ENCODE measurements at regions not wholly inside any gene's neighbourhood (a gene's known extent, or its start where the extent isn't known, plus 50 kb on each side); places are given as distances from the start of the nearest gene placed in this dataset.
"Not testable (repeated sequence)": the region's sequence is repeated elsewhere in the genome, so short reads cannot be mapped to it uniquely, and the experiment has no call there.

GRCh38 chr7:85392789-85393188, 205.9 kb upstream of the SEMA3D start:
- DNase-seq: no peak

GRCh38 chr7:85392326-85392725, 205.5 kb upstream of the SEMA3D start:
- no peak for DNase-seq

- DNase-seq: no peak
These were observed 199.6 kb upstream of the SEMA3D start for GRCh38 chr7:85386460-85386859.

GRCh38 chr7:85384392-85384791, 197.5 kb upstream of the SEMA3D start:
- DNase-seq: no peak

GRCh38 chr7:85381212-85381611, 194.4 kb upstream of the SEMA3D start:
- DNase-seq: no peak

- no peak for DNase-seq
These were observed 189.7 kb upstream of the SEMA3D start for GRCh38 chr7:85376589-85376988.

- no peak for DNase-seq
These were observed 170.1 kb upstream of the SEMA3D start for GRCh38 chr7:85356916-85357315.

GRCh38 chr7:85343484-85343883, 156.6 kb upstream of the SEMA3D start:
- DNase-seq: no peak

GRCh38 chr7:85342781-85343180, 155.9 kb upstream of the SEMA3D start:
- DNase-seq: no peak

GRCh38 chr7:85341973-85342372, 155.1 kb upstream of the SEMA3D start:
- DNase-seq: no peak

- no peak for DNase-seq
These were observed 154.3 kb upstream of the SEMA3D start for GRCh38 chr7:85341121-85341520.

GRCh38 chr7:85336086-85336485, 149.2 kb upstream of the SEMA3D start:
- DNase-seq: no peak

GRCh38 chr7:85335113-85335512, 148.3 kb upstream of the SEMA3D start:
- not testable (repeated sequence) for DNase-seq

- DNase-seq: no peak
These were observed 141.7 kb upstream of the SEMA3D start for GRCh38 chr7:85328456-85328998.

GRCh38 chr7:85324145-85324799, 137.4 kb upstream of the SEMA3D start:
- no peak for DNase-seq

- no peak for DNase-seq
These were observed 135.4 kb upstream of the SEMA3D start for GRCh38 chr7:85322252-85322651.

- DNase-seq: no peak
These were observed 134.0 kb upstream of the SEMA3D start for GRCh38 chr7:85320699-85321476.

- DNase-seq: no peak
These were observed 129.6 kb upstream of the SEMA3D start for GRCh38 chr7:85316489-85316888.

GRCh38 chr7:85310301-85310700, 123.4 kb upstream of the SEMA3D start:
- DNase-seq: no peak

- DNase-seq: no peak
These were observed 119.3 kb upstream of the SEMA3D start for GRCh38 chr7:85306115-85306514.

GRCh38 chr7:85294176-85294575, 107.3 kb upstream of the SEMA3D start:
- no peak for DNase-seq

- no peak for DNase-seq
These were observed 106.2 kb upstream of the SEMA3D start for GRCh38 chr7:85292908-85293576.

- DNase-seq: no peak
These were observed 103.4 kb upstream of the SEMA3D start for GRCh38 chr7:85290269-85290668.

- DNase-seq: no peak
These were observed 102.4 kb upstream of the SEMA3D start for GRCh38 chr7:85289279-85289678.

All from activated CD8-positive, alpha-beta memory T cell treated with anti-CD3 and anti-CD28 coated beads, Interleukin-2, amount 50 U/mL, for 48 hours (primary cell).